ENCODE measurements at regions not wholly inside any gene's neighbourhood (a gene's known extent, or its start where the extent isn't known, plus 50 kb on each side); places are given as distances from the start of the nearest gene placed in this dataset.

DNA sequence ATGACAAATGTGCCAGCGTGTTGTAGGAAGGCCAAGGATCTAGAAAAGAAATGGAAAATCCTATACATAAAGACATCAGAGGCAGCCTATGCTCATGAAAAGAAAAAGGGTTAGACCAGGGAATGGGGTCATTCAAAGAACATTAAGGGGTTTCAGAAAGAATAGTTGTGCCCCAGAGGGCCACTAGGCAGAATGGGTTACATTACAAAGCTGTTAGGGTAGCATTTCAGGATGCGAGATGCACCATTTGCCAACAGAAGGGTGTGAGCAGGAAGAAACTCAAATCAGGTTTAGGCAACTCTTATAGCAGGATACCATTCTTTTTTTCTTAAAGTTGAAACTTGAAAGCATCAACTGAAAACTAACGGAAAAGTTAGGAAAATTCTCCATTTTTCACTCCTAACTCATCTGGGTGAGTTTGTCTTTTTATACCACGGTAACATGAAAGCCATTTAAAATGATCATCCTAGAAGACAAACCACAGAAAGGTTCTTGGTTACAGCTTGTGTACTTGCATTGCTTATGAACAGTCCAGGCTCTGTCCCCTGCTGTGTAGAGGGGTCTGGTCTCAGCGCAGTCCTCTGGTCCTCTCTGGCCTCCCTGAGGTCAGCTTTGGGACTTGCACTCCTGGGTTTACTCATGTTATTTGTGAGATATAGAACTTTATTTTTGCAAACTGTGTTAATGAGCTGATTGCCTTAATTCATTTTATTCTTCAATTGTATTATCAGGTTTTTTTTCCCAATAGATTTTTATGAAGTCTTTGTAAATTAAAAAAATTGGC is 209.1 kb downstream of the DACT1 start:
- no peak for ATAC-seq
- TF ChIP-seq PPARA (CRISPR knock-in tag; IDR thresholded peaks at IDR 0.05; ENCODE audit: borderline replicate concordance) (no peak), ZNF8 (CRISPR knock-in tag; IDR thresholded peaks at IDR 0.05) (no peak), ZNF70 (CRISPR knock-in tag; IDR thresholded peaks at IDR 0.05) (no peak), ZNF565 (CRISPR knock-in tag; conservative IDR thresholded peaks at IDR 0.05; ENCODE audit: low read depth) (no peak), BACH2 (CRISPR knock-in tag; IDR thresholded peaks at IDR 0.05; ENCODE audit: borderline replicate concordance) (no peak), RARB (CRISPR knock-in tag; IDR thresholded peaks at IDR 0.05) (no peak), TCF4 (CRISPR knock-in tag; IDR thresholded peaks at IDR 0.05; ENCODE audit: borderline replicate concordance) (no peak), ZC3H10 (CRISPR knock-in tag; IDR thresholded peaks at IDR 0.05) (no peak), OSR1 (CRISPR knock-in tag; IDR thresholded peaks at IDR 0.05) (no peak), ZFP30 (CRISPR knock-in tag; IDR thresholded peaks at IDR 0.05) (no peak), GLIS3 (CRISPR knock-in tag; IDR thresholded peaks at IDR 0.05) (no peak), TOX (CRISPR knock-in tag; IDR thresholded peaks at IDR 0.05; ENCODE audit: borderline replicate concordance) (no peak), ZFP3 (CRISPR knock-in tag; IDR thresholded peaks at IDR 0.05) (no peak), ESRRG (CRISPR knock-in tag; IDR thresholded peaks at IDR 0.05) (no peak)
- TF ChIP-seq, protein P1, sequence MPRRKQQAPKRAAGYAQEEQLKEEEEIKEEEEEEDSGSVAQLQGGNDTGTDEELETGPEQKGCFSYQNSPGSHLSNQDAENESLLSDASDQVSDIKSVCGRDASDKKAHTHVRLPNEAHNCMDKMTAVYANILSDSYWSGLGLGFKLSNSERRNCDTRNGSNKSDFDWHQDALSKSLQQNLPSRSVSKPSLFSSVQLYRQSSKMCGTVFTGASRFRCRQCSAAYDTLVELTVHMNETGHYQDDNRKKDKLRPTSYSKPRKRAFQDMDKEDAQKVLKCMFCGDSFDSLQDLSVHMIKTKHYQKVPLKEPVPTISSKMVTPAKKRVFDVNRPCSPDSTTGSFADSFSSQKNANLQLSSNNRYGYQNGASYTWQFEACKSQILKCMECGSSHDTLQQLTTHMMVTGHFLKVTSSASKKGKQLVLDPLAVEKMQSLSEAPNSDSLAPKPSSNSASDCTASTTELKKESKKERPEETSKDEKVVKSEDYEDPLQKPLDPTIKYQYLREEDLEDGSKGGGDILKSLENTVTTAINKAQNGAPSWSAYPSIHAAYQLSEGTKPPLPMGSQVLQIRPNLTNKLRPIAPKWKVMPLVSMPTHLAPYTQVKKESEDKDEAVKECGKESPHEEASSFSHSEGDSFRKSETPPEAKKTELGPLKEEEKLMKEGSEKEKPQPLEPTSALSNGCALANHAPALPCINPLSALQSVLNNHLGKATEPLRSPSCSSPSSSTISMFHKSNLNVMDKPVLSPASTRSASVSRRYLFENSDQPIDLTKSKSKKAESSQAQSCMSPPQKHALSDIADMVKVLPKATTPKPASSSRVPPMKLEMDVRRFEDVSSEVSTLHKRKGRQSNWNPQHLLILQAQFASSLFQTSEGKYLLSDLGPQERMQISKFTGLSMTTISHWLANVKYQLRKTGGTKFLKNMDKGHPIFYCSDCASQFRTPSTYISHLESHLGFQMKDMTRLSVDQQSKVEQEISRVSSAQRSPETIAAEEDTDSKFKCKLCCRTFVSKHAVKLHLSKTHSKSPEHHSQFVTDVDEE (CRISPR knock-in tag; IDR thresholded peaks at IDR 0.05): no peak
- TF ChIP-seq, protein P2, sequence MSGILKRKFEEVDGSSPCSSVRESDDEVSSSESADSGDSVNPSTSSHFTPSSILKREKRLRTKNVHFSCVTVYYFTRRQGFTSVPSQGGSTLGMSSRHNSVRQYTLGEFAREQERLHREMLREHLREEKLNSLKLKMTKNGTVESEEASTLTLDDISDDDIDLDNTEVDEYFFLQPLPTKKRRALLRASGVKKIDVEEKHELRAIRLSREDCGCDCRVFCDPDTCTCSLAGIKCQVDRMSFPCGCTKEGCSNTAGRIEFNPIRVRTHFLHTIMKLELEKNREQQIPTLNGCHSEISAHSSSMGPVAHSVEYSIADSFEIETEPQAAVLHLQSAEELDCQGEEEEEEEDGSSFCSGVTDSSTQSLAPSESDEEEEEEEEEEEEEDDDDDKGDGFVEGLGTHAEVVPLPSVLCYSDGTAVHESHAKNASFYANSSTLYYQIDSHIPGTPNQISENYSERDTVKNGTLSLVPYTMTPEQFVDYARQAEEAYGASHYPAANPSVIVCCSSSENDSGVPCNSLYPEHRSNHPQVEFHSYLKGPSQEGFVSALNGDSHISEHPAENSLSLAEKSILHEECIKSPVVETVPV (CRISPR knock-in tag; IDR thresholded peaks at IDR 0.05): no peak
- TF ChIP-seq, protein P3, sequence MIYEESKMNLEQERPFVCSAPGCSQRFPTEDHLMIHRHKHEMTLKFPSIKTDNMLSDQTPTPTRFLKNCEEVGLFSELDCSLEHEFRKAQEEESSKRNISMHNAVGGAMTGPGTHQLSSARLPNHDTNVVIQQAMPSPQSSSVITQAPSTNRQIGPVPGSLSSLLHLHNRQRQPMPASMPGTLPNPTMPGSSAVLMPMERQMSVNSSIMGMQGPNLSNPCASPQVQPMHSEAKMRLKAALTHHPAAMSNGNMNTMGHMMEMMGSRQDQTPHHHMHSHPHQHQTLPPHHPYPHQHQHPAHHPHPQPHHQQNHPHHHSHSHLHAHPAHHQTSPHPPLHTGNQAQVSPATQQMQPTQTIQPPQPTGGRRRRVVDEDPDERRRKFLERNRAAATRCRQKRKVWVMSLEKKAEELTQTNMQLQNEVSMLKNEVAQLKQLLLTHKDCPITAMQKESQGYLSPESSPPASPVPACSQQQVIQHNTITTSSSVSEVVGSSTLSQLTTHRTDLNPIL (CRISPR knock-in tag; IDR thresholded peaks at IDR 0.05; ENCODE audit: low read depth): no peak
- TF ChIP-seq, protein P4, sequence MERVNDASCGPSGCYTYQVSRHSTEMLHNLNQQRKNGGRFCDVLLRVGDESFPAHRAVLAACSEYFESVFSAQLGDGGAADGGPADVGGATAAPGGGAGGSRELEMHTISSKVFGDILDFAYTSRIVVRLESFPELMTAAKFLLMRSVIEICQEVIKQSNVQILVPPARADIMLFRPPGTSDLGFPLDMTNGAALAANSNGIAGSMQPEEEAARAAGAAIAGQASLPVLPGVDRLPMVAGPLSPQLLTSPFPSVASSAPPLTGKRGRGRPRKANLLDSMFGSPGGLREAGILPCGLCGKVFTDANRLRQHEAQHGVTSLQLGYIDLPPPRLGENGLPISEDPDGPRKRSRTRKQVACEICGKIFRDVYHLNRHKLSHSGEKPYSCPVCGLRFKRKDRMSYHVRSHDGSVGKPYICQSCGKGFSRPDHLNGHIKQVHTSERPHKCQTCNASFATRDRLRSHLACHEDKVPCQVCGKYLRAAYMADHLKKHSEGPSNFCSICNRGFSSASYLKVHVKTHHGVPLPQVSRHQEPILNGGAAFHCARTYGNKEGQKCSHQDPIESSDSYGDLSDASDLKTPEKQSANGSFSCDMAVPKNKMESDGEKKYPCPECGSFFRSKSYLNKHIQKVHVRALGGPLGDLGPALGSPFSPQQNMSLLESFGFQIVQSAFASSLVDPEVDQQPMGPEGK (CRISPR knock-in tag; IDR thresholded peaks at IDR 0.05; ENCODE audit: borderline replicate concordance): no peak
- TF ChIP-seq, protein P5, sequence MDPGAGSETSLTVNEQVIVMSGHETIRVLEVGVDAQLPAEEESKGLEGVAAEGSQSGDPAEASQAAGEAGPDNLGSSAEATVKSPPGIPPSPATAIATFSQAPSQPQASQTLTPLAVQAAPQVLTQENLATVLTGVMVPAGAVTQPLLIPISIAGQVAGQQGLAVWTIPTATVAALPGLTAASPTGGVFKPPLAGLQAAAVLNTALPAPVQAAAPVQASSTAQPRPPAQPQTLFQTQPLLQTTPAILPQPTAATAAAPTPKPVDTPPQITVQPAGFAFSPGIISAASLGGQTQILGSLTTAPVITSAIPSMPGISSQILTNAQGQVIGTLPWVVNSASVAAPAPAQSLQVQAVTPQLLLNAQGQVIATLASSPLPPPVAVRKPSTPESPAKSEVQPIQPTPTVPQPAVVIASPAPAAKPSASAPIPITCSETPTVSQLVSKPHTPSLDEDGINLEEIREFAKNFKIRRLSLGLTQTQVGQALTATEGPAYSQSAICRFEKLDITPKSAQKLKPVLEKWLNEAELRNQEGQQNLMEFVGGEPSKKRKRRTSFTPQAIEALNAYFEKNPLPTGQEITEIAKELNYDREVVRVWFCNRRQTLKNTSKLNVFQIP (CRISPR knock-in tag; IDR thresholded peaks at IDR 0.05; ENCODE audit: borderline replicate concordance, low read depth): no peak

DNA sequence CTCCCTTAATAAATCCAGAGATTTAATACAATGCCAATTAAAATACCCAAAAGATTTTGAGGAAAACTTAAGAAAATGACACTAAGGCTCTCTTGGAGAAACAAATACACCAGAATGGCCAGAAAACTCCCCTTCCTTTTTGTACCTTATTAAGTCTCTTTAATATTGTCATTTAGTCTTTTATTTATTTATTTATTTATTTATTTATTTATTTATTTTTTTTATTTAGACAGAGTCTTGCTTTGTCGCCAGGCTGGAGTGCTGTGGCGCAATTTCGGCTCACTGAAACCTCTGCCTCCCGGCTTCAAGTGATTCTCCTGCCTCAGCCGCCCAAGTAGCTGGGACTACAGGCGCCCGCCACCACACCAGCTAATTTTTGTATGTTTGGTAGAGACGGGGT is 210.6 kb downstream of the DACT1 start:
- no peak for ATAC-seq
- TF ChIP-seq TCF4 (CRISPR knock-in tag; IDR thresholded peaks at IDR 0.05; ENCODE audit: borderline replicate concordance) (no peak), RARB (CRISPR knock-in tag; IDR thresholded peaks at IDR 0.05) (no peak), ISL1 (CRISPR knock-in tag; IDR thresholded peaks at IDR 0.05) (no peak), GLIS3 (CRISPR knock-in tag; IDR thresholded peaks at IDR 0.05) (no peak), ZNF8 (CRISPR knock-in tag; IDR thresholded peaks at IDR 0.05) (no peak), ARNTL (CRISPR knock-in tag; IDR thresholded peaks at IDR 0.05; ENCODE audit: borderline replicate concordance, low read depth) (no peak), ZNF70 (CRISPR knock-in tag; IDR thresholded peaks at IDR 0.05) (no peak), ESRRG (CRISPR knock-in tag; IDR thresholded peaks at IDR 0.05) (no peak), BACH2 (CRISPR knock-in tag; IDR thresholded peaks at IDR 0.05; ENCODE audit: borderline replicate concordance) (no peak), ZFP3 (CRISPR knock-in tag; IDR thresholded peaks at IDR 0.05) (no peak), ZC3H10 (CRISPR knock-in tag; IDR thresholded peaks at IDR 0.05) (no peak)
- TF ChIP-seq, protein P4 (CRISPR knock-in tag; IDR thresholded peaks at IDR 0.05; ENCODE audit: borderline replicate concordance): no peak
- TF ChIP-seq, protein P3 (CRISPR knock-in tag; IDR thresholded peaks at IDR 0.05; ENCODE audit: low read depth): no peak
- TF ChIP-seq, protein P2 (CRISPR knock-in tag; IDR thresholded peaks at IDR 0.05): no peak
- TF ChIP-seq, protein P5 (CRISPR knock-in tag; IDR thresholded peaks at IDR 0.05; ENCODE audit: borderline replicate concordance, low read depth): no peak
